Colonic mucosa (tissue), 4 donors: ENCODE measurements at regions not wholly inside any gene's neighbourhood (a gene's known extent, or its start where the extent isn't known, plus 50 kb on each side); places are given as distances from the start of the nearest gene placed in this dataset.
A peak's percentile ranks its signal among the peaks of the same experiment; 100 is the strongest.

ENCODE experiments used
- DNase-seq: peaks from one replicate; pipeline ENCODE4 v3.0.0-alpha.2; 2020
- H3K27ac ChIP-seq: fragments of 200-600 bp; one replicate; pipeline ENCODE4 v1.8.0; 2021
- H3K27me3 ChIP-seq: fragments of 200-600 bp; one replicate; pipeline ENCODE4 v1.8.0; 2021
- H3K36me3 ChIP-seq: fragments of 200-600 bp; one replicate; pipeline ENCODE4 v1.8.0; 2021
- H3K4me1 ChIP-seq: fragments of 200-600 bp; one replicate; pipeline ENCODE4 v1.8.0; 2021; ENCODE audit warnings: mild to moderate bottlenecking
- H3K4me3 ChIP-seq: fragments of 200-600 bp; one replicate; pipeline ENCODE4 v1.8.0; 2021
- H3K9ac ChIP-seq, 2 donors: one replicate each; pipeline ENCODE4 v1.7.0; 2013; ENCODE audit warnings: control low read depth in 2 of 2, low read depth in 2 of 2, low read length in 2 of 2
- H3K9me3 ChIP-seq: fragments of 200-600 bp; one replicate; pipeline ENCODE4 v1.8.0; 2021
- CTCF ChIP-seq: fragments of 200-600 bp; IDR thresholded peaks from one replicate; pipeline ENCODE4 v1.8.0; 2022; ENCODE audit warnings: antibody characterized with exemption, mild to moderate bottlenecking
- intact Hi-C: fragments of 100-400 bp; cut with DNase I; formaldehyde crosslinking; loops from one replicate; pipeline ENCODE4 v1.14.1; 2022
- donor health status: healthy.
- donor health status: DM: no; HTN: no; CAD: no.
- donor health status: DM: no; HTN: no; CAD: no.

- intact Hi-C loops: no loop called here
- no peak overlapping the region for H3K9ac ChIP-seq
- no peak for DNase-seq
- H3K9me3 ChIP-seq: no peaks in the 10 kb centered on the region
- H3K36me3 ChIP-seq: no peaks in the 10 kb centered on the region
- no peak overlapping the region for H3K27ac ChIP-seq
- no peak for TF ChIP-seq CTCF
- H3K4me3 ChIP-seq: no peak overlapping the region
- H3K27me3 ChIP-seq: no peaks in the 10 kb centered on the region
- H3K4me1 ChIP-seq: no peaks in the 10 kb centered on the region
Measured at GRCh38 chr1:185491604-185492003, 174.6 kb upstream of the IVNS1ABP start.

GRCh38 chr1:185490924-185491323 lies 173.9 kb upstream of the IVNS1ABP start:
- no peak overlapping the region for H3K27ac ChIP-seq
- TF ChIP-seq CTCF: no peak
- no peak overlapping the region for H3K4me3 ChIP-seq
- no peak for DNase-seq
- no peak overlapping the region for H3K9ac ChIP-seq
- H3K4me1 ChIP-seq: no peaks in the 10 kb centered on the region
- intact Hi-C loops: no loop called here
- no peaks in the 10 kb centered on the region for H3K9me3 ChIP-seq
- no peaks in the 10 kb centered on the region for H3K36me3 ChIP-seq
- H3K27me3 ChIP-seq: no peaks in the 10 kb centered on the region

- H3K9me3 ChIP-seq: no peaks in the 10 kb centered on the region
- TF ChIP-seq CTCF: no peak
- no peaks in the 10 kb centered on the region for H3K36me3 ChIP-seq
- H3K4me3 ChIP-seq: no peak overlapping the region
- intact Hi-C loops: no loop called here
- no peak overlapping the region for H3K9ac ChIP-seq
- no peak for DNase-seq
- H3K4me1 ChIP-seq: no peaks in the 10 kb centered on the region
- H3K27me3 ChIP-seq: no peaks in the 10 kb centered on the region
- peak overlapping the region; percentile 20 for H3K27ac ChIP-seq
Measured at GRCh38 chr1:185489406-185489805, 172.4 kb upstream of the IVNS1ABP start.

DNA sequence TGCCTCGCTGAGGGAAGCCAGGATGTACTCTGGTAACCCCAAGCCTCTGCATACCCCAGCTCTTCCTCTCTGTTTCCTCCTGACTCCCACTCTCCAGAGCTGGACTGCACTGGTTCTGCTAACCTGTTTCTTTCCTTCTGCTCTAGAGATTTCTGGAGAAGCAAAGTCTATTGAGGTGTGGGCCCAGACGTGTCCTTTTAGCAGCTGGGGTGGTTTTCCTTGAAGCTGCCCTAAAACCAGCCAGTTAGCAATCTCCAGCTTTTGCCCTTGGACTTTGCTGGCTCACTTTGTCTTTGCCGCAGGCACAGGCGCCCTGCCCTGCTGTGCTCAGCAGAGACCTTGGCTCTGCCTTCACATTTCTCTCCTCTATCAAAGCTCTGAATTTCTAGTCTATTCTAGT lies 171.8 kb upstream of the IVNS1ABP start:
- H3K4me1 ChIP-seq: no peaks in the 10 kb centered on the region
- peak; percentile 56 for DNase-seq
- H3K4me3 ChIP-seq: no peak overlapping the region
- no peak for TF ChIP-seq CTCF
- H3K27me3 ChIP-seq: no peaks in the 10 kb centered on the region
- peak overlapping the region; percentile 30 for H3K27ac ChIP-seq
- no peaks in the 10 kb centered on the region for H3K9me3 ChIP-seq
- peak overlapping the region in 1 of 2 donors; percentile 22 for H3K9ac ChIP-seq
- no peaks in the 10 kb centered on the region for H3K36me3 ChIP-seq
- intact Hi-C loops: no loop called here

DNA sequence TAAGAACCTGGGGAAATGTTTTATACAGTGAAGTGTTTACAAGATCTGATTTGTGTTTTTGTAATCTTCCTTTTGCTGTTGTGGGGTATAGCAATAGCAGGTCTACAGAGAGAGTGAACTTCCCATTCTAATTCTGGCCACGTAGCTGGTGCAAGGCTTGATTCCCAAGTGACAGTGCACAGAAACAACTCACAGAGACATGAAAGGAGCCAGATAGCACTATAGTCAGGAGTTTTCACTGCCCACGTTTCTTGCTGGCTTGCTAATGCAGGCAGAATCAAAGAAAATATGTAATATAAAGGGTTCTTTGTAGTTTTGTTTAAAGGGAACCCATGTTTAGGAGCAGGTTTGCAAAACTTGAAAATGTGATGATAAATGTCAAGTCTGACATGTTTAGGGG lies 170.9 kb upstream of the IVNS1ABP start:
- H3K27ac ChIP-seq: no peak overlapping the region
- H3K36me3 ChIP-seq: no peaks in the 10 kb centered on the region
- H3K9ac ChIP-seq: no peak overlapping the region
- no peak for DNase-seq
- no peak for TF ChIP-seq CTCF
- intact Hi-C loops: no loop called here
- no peaks in the 10 kb centered on the region for H3K9me3 ChIP-seq
- no peaks in the 10 kb centered on the region for H3K4me1 ChIP-seq
- H3K27me3 ChIP-seq: no peaks in the 10 kb centered on the region
- H3K4me3 ChIP-seq: no peak overlapping the region

DNA sequence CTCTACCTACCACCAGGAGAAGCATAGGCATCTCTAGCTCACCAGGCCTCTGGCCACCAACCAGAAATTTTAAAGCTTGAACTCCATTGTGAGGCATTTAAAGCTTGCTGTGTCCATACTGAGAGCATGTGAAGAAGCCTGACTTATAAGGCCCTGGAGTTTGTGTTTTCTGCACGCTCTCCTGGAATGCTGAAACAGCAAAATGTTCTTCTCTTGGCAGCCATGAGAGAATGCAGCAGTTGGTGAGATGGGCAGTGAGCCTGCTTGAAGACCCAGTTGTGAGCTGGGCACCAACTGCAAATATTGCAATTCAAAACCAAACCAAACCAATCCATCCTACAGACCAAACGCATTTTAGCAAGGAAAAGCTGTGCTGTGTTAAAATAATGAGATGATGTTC lies 170.0 kb upstream of the IVNS1ABP start:
- no peak overlapping the region for H3K27ac ChIP-seq
- TF ChIP-seq CTCF: no peak

More for the DNA sequence above, 170.0 kb upstream of the IVNS1ABP start:
- Histone ChIP-seq H3K4me3 (no peak overlapping the region), H3K27me3 (no peaks in the 10 kb centered on the region), H3K9me3 (no peaks in the 10 kb centered on the region), H3K36me3 (no peaks in the 10 kb centered on the region), H3K9ac (no peak overlapping the region), H3K4me1 (no peaks in the 10 kb centered on the region)
- intact Hi-C loops: no loop called here
- no peak for DNase-seq
